ENCODE measurements at regions not wholly inside any gene's neighbourhood (a gene's known extent, or its start where the extent isn't known, plus 50 kb on each side); places are given as distances from the start of the nearest gene placed in this dataset.

GRCh38 chr9:129373361-129373760, 195.3 kb upstream of the IER5L start:
- no peak for TF ChIP-seq CTCF (IDR thresholded peaks at IDR 0.05)
- ATAC-seq (ENCODE audit: low FRiP score) (no peak), DNase-seq (ENCODE audit: low spot score) (no peak)

- no peak for TF ChIP-seq CTCF (IDR thresholded peaks at IDR 0.05)
- DNase-seq (ENCODE audit: low spot score) (no peak), ATAC-seq (ENCODE audit: low FRiP score) (no peak)
These were observed 192.7 kb upstream of the IER5L start for GRCh38 chr9:129370770-129371169.

GRCh38 chr9:129368444-129368978, 190.4 kb upstream of the IER5L start:
- no peak for TF ChIP-seq CTCF (IDR thresholded peaks at IDR 0.05)
- ATAC-seq (ENCODE audit: low FRiP score): no peak

GRCh38 chr9:129367287-129367686, 189.2 kb upstream of the IER5L start:
- ATAC-seq (ENCODE audit: low FRiP score): no peak
- no peak for TF ChIP-seq CTCF (IDR thresholded peaks at IDR 0.05)
- DNase-seq (ENCODE audit: low spot score): no peak

More at GRCh38 chr9:129368444-129368978, 190.4 kb upstream of the IER5L start:
- no peak for DNase-seq (ENCODE audit: low spot score)

GRCh38 chr9:129365196-129365595, 187.1 kb upstream of the IER5L start:
- ATAC-seq (ENCODE audit: low FRiP score): no peak
- DNase-seq (ENCODE audit: low spot score): no peak

GRCh38 chr9:129363216-129363873, 185.3 kb upstream of the IER5L start:
- ATAC-seq (ENCODE audit: low FRiP score) (no peak), DNase-seq (ENCODE audit: low spot score) (no peak)
- no peak for TF ChIP-seq CTCF (IDR thresholded peaks at IDR 0.05)

More at GRCh38 chr9:129365196-129365595, 187.1 kb upstream of the IER5L start:
- TF ChIP-seq CTCF (IDR thresholded peaks at IDR 0.05): no peak
